Limb (tissue), 2 donors: ENCODE measurements at regions not wholly inside any gene's neighbourhood (a gene's known extent, or its start where the extent isn't known, plus 50 kb on each side); places are given as distances from the start of the nearest gene placed in this dataset.

Experiments
- DNase-seq, 2 donors: peaks; one replicate each; pipeline ENCODE4 v3.0.0-alpha.2; 2016; ENCODE audit errors: extremely low spot score in 2 of 2

DNA sequence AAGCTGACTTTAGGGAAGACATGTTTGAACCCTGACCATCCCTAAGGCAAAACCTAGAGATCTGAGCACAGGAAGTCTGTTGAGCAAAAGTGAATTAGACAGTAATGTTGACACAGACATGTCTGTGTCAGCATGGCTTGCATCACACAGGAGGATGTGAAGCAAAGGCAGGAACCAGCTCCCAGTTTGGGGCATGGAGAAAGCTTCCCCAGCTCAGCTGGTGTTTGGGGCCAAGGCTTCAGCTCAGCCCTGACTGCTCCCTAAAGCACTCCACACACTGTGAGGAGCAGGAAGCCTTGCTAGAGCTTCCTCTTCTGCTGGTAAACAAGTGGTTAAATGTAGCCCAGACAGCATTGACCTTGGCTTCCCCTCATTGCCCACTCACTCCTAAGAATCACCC, 153.8 kb upstream of the UBL3 start:
- DNase-seq: no peak

DNA sequence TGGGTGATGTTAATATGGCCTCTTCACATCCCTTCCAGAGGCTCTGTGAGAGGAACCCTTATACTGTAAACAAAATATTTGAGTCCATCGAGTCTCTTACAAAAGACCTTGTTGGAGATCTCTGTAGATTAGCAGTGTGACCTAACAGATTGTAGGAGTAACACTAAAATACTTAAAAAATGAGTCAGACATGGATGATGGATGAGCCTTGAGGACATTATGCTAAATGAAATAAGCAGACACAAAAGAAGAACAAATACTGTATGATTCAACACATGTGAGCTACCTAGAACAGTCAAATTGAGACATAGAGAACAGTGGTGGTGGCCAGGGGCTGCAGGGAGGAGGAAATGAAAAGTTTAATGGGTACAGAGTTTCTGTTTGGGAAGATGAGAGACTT, 152.2 kb upstream of the UBL3 start:
- DNase-seq: no peak

DNA sequence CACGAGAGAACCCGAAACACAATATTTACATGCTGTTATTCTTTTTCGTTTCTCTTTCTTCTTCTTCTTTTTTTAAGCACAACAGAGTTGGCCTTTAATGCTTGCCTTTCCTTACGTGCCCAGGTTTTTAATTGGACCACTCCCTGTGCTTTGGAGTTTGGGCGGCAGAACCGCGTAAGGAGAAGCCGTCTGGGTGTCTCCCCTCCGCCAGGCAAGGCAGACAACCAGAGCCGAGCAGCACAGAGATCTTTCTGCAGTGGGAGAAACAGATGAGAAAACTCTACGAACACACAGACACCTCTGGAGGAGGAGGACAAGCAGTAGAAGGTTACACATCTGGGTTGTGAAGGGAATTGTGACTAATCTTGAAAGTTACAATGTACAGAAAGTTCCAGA, 150.0 kb upstream of the UBL3 start:
- DNase-seq: no peak

DNA sequence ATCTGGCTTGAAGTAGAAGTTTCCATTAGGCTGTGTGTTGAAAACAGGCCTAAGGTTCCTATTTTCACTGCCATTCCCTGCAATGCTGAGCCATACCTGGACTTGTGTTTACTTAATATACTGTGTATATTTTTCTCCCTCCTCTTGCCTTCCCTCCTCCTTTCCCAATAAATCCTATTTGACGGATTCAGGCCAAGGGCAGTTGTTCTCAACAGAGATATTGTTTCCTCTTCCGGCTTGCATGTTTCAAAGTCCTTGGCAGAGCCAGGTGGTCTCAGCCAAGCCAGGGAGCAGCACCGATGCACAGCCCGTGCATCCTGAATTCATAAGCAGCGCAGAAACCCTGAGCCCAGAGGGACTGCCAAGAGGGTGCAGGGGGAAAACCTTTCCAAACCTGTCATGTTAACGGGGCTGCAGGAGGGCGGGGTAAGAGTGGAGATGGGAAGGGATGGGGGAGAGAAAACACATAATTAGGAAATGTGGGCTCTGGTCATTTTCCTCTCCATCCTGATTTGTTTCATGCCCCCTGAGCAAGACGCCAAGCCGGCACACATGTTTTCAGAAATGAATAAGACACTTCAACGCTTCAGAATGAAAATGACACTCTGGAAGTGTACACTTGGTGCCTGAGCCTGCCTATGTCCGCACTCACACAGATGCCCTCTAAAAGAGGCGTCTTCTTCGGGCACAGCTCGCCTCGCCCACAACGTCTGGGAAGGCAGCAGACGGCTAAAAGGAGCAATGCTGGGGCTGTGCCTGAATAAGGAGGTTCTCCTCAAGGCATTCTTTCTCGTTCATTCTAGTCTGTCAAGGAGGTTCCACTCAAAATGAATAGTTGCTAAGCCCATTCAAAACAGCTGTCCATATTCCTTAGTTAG, 149.3 kb upstream of the UBL3 start:
- DNase-seq: no peak

DNA sequence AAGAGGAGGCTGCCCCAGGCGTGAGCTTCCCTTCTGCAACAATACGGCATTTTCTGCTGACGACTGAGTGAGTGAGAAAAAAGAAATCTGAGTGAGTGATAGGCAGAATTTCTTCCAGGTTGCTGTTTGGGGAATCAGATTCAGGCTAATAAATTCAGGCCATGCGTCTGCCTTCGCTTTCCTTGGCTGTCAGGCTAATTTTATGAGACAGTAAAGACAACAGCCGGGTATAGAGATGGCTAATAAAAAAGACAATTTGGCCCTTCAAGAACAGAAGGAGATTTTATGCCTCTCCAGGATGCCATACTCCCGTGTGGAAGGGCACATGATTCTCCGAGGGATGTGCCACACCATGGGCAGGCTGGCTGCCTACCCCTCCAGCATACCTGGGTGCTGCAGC, 145.9 kb upstream of the UBL3 start:
- DNase-seq: no peak

DNA sequence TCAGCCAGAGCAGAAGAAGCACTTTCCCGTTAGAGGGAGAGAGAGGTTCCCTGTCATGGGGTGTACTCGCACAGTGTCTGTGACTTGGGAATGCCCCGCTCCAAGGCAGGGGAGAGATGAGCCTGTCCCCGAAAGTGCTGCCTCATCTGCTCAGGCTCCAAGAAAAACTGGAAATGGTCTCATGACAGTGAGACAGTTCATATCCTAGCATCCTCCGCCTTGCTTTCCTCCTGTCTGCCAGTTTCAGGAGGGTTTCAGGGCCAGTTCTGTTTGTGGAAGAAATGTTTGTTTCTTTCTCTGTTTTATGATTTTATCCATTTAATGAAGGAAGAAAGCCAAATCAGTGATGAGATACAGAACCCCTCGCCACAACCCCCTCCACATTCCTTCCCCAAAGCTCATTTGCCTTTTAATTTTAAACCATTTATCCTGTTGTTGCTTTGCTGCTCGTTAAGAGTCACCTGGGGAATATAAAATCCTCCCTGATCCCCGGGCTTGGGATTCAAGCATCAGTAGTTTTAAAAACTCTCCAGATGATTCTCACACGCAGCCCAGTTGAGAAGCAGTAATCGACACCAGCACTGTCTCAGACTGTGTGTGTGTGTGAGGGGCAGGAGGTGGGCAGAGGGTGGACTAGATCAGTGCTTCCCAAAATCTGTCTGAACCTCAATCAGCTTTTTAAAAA, 144.6 kb upstream of the UBL3 start:
- DNase-seq: no peak

DNA sequence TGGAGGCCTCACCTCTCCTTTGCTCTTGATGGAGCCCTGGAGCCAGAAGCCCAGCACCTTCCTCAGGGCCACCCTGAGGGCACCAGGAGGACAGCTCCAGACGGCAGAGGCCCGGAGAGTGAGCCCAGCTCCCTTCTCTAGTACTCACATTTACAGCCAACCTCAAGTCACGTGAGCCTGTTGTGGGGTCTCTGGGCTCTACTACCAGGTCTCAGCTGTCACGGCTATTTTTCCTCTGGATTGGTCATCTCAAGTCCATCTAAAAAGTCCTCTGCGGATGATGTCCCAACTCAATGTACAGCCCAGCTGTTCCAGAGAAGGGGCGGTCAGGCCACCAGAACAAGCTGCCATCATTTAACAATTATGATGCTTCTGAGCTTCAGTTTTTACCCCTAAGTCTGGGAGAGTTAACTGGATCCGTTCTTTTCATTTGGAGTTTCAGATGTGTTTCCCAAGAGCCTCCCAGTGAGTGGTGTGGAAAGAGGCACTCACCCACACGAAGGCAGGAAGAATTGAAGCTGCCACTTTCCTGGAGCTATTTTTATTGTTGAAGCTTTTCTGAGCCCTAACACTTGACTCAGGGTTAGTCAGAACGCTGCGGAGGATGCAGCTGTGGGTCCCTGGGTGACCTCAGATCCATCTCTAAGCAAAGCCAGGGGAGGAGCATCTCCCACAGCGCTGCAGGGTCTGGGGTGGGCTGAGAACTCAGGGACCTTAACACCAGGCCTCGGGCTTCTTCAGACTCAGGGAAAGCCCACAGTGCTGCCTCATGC, 143.5 kb upstream of the UBL3 start:
- no peak for DNase-seq

DNA sequence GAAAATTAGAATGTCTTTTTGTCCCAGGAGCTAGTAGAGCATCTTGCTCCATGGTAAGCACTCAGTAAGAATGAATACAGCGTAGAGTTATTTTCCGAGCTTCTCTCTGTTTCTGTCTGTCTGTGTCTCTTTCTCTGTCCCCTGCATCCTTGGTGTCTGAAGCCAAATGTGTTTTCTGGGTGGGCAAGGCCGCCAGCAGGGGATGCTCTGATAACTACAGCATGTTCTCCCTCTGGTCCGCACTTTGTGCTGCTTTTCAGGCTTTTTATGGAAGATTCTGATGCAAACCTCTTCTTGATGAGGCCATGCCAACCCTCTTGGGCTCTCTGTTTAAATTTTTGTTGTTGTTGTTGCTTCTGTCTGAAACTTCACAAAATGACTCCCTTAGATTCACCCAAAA, 142.8 kb upstream of the UBL3 start:
- no peak for DNase-seq

DNA sequence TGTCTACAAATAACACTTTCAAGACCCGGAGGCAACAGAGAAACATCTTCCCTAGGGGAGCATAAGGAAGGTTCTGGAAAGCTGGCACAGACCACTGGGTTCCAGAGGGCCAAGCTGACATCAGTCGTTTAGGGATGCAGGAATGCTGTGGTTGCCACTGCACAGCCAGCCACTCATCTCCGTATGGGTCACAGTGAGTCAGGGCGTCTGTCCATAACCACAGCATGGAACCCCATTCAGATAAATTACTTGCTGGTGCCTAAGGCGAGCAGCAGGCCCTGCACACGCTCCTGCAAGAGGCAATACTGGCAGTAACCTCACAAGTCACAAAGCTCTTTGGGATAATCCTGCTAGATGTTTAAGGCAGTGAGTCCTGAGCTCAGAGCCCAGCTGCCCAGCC, 140.9 kb upstream of the UBL3 start:
- no peak for DNase-seq

DNA sequence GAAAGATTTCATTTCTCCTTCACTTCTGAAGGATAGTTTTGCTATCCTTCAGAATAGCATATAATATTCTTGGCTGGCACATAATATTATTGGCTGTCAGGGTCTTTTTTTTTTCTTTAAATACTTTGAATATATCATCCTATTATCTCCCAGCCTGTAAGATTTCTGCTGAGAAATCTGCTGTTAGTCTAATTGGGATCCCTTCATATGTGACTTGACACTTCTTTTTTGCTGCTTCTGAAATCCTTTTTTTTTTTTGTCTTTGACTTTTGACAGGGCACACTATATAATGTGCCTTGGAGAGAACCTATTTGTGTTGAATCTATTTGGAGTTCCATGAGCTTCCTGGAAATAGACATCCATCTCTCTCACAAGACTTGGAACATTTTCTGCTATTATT, 136.9 kb upstream of the UBL3 start:
- DNase-seq: no peak

DNA sequence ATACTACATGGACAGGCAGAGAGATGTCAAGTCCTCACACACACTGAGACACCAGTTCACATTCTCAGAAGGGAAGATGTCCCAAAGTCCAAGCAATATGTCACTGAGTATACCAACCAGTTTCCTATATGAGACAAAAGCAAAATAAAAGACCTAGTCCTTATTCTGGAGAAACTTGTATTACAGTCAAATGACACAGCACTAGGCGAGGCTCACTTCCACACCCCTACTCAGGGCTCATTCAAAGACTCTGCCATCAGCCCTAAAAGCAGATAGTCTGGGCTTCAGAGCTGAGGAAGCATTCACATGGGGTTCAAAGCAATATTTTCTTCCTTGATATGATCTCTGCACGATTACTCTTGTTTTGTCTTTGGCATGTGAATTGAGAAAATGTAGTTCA, 129.9 kb upstream of the UBL3 start:
- DNase-seq: no peak

DNA sequence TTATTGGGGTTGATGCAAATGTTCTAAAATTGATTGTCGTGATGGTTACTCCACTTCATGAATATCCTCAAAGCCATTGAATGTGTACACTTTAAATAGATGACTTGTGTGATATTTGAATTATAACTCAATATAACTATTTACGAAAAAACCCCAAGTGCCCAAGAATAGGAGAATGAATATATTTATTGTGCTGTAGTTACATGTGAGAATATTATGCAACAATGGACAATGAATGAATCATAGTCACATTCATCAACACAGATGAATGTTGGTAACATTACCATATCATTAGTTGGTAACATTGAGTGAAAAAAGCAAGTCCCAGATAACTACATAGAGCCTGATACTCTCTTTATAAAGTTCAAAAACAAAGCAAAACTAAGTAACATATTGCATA, 127.8 kb upstream of the UBL3 start:
- DNase-seq: no peak

DNA sequence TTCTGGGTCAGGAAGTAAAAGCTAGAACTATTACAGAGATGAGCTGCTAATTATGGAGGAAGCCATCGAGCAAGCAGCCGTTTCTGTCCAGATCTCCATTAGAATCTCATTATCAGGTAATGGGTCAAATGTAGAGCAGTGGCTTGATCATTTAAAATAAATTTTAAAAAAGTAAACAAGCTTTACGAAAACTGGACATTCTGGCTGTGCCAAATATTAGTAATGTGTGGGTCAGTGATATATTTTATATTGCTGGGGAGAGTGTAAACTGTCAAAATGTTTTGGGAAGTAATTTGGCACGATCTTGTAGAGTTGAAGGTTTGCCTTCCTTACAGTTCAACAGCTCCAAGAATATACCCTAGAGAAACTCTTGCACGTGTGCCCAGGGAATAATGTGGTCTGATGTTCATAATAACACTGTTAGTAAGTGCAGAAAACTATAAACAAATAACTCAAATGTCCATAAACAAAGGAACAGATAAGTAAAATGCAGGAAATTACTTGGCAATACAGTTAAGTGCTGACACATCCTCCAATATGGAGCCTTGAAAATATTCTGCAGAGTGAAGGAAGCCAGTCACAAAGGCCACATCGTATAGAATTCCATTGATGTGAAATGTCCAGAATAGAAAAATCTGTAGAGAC, 127.2 kb upstream of the UBL3 start:
- no peak for DNase-seq

DNA sequence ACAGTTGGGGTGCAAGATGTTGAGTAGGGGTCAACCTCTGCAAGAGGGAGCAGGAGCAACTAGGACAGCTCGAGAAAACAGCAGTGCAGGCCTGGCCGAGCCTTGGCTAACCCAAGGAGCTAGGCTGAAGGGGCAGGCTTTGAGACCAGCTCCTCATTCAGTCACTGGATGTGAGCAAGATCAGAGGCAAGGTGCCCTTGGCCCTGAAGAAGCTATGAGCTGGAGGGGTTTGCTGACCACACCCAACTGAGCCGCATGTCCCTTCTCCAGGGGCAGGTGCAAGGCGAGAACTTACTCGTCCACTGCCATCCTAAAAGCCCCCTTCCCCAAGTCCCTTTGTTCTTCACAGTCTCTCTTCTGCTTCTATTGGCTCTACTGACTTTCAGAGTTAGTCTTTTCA, 126.1 kb upstream of the UBL3 start:
- DNase-seq: no peak

DNA sequence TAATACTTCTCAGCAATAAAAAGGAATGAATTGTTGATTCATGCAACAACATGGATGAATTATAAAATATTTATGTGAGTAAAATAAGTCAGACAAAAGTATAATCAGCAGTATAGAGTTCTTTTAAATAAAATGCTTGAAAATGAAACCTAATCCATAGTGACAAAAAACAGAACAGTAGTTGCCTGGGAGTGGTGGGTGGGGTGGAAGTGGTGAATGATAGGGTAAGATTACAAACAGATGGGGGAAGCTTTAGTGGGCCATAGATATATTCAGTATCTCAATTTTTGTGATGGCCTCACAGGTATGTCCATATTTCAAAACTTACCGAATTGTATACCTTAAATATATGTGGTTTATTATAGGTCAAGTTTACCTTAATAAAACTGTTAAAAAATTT, 124.9 kb upstream of the UBL3 start:
- no peak for DNase-seq

DNA sequence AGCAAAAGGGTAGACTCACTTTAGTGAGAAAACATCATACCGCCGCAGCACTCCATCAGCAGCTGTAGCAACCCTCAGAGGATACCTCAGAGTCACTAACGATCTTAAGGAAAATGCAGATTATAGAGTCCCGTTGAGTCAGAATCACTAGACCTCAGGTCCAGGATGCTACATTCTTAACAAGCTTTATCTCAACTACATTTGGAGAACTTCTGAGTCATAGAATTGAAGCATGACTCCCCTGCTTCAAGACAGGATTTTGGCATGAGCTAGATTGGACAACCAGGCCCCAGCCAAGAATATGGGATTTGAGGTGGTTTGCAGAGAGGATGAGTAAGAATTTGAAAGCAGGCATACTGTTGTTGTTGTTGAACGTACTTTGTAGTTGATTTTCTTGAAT, 118.9 kb upstream of the UBL3 start:
- DNase-seq: no peak

DNA sequence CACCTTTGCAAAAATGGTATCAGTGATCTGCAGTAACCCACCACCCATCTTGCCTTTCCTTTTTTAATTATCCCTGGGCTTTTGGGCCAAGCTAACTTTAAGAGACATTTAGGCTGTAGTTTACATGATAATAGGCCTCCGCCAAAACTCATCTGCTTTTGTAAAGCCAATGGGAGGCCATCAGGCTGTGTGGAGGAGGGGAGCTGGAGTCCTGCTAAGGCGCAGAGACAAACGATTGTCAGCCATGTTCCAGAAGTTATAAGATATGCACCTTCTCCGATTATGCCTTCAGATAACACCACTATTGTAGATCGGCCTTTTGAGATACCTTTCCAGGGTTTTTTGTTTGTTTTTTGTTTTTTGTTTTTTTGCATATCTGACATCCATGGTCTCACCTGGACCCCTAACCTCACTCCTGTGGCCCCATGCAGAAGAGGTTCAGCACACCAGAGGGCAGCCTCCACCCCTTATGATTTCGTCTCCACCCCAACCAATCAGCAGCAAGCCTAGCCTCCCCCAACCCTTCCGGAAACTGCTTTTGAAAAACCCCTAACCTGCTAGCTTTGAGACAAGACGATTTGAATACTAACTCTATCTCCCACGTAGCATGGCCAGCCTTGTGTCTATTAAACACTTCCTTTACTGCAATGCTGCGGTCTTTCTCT, 113.9 kb upstream of the UBL3 start:
- no peak for DNase-seq

DNA sequence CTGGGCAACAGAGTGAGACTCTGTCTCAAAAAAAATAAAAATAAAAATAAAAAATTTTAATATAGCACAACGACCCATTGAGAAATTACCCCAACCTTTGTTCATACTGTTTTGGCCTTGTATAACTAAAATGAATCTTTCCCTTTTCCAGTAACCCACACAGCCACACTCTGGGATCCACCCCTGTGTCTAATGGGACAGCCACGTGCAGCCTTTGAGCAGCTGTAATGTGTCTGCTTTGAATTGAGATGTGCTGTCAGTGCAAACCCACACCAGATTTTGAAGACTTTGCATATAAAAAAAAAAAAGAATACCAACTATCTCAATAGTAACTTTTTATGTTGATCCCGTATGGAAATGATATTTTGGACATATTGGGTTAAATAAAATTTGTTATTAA, 112.7 kb upstream of the UBL3 start:
- DNase-seq: no peak

DNA sequence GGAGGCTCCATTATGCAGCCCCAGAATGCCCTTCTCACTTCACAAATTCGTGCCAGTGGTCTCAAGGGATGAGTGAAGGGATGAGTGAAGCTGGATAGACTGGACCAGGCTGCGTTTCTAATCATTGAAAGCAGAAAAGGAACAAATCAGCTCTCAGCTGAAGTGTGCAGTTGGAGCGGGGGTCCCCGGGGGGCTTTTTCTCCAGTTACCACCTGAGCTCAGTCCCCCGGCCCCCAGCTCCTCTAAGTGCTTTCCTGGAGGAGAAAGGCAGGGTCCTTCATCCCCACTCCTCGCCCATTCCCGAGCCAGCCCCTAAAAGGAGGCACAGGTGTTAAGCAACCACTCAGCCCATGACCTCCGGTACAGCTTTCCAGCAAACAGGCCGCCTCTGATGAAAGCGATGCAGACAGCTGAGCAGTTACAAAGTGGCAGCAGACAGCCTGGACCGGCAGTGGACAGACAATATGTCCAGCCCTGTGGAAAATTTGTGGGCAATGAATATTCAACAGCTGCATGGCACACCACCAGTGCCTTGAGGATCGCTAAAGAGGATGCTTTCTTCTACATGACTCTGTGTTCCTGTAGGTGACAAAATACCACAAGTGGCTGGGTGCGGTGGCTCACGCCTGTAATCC, 110.7 kb upstream of the UBL3 start:
- DNase-seq: no peak

DNA sequence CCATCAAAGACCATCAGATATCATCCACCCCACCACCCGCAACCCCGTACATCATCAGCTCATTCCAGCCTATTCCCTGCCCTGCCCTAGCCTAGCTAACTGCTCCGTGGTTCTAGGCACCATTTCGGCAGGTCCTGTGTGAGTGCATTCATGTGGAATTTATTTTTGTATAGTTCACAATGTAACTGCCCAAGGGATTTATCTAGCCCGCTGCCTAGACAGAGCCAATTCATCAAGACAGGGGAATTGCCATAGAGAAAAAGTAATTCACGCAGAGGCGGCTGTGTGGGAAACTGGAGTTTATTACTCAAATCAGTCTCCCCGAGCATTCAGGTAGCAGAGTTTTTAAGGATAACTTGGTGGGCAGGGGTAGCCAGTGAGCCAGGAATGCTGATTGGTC, 109.2 kb upstream of the UBL3 start:
- DNase-seq: no peak

DNA sequence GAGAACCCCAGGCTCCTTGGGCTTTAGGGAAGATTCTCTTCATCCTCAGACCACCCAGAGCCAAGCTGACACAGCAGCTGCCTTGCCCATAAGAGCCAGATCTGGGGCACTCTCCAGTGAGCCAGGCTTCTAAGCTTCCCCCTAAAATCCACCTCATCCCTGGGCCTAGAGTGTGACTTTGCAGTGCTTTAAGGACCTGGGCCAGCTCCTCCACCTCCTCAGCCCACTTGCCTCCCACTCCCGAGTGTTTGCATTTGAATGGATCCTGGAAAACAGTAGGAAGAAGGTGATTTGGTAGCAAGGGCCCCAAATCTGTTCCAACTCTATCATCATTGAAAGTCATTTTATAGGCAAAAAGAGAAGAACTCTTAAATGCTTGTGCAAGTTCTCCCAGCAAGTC, 108.7 kb upstream of the UBL3 start:
- no peak for DNase-seq
